H1 (cell line): ENCODE measurements at regions not wholly inside any gene's neighbourhood (a gene's known extent, or its start where the extent isn't known, plus 50 kb on each side); places are given as distances from the start of the nearest gene placed in this dataset.
A peak's percentile ranks its signal among the peaks of the same experiment; 100 is the strongest.

ENCODE experiments used
- CTCF ChIA-PET: fragments of 300-600 bp; sonication (Branson Sonifier 250); formaldehyde crosslinking; loops from one replicate; lab custom pipeline; 2021; ENCODE audit not compliant: partially characterized antibody; lab: Charles Lee
- POLR2A ChIA-PET: fragments of 300-600 bp; sonication (Branson Sonifier 250); formaldehyde crosslinking; loops from one replicate; lab custom pipeline; 2021; ENCODE audit warnings: inconsistent platforms; ENCODE audit not compliant: partially characterized antibody; lab: Charles Lee
- DNase-seq, 2 experiments: peaks; one replicate each; pipeline versions ENCODE4 v3.0.0 to v3.0.0-alpha.2; 2010 to 2022; ENCODE audit warnings: low spot score in 2 of 2, low read depth in 1 of 2, mixed read lengths in 1 of 2
- FAIRE-seq: peaks from 2 replicates; lab custom pipeline; 2011; peaks lifted over from hg19 to GRCh38; lab: Jason Lieb, UNC
- H2AFZ ChIP-seq: 2 replicates; pipeline ENCODE4 v1.8.1; 2012; ENCODE audit warnings: low read length, inconsistent platforms
- H2AK5ac ChIP-seq: 2 replicates; pipeline ENCODE4 v1.6.1; 2013; ENCODE audit warnings: low read depth, low read length
- H2BK120ac ChIP-seq: replicated peaks from 2 replicates; pipeline ENCODE3; 2013; ENCODE audit warnings: low read depth, low read length, inconsistent platforms
- H2BK12ac ChIP-seq: 2 replicates; pipeline ENCODE4 v1.6.1; 2013; ENCODE audit warnings: low read depth, low read length
- H2BK15ac ChIP-seq: 2 replicates; pipeline ENCODE4 v1.6.1; 2013; ENCODE audit warnings: low read length
- H2BK20ac ChIP-seq: 2 replicates; pipeline ENCODE4 v1.6.1; 2013; ENCODE audit warnings: low read length
- H2BK5ac ChIP-seq: 2 replicates; pipeline ENCODE4 v1.6.1; 2013; ENCODE audit warnings: low read depth, low read length
- H3K14ac ChIP-seq: 2 replicates; pipeline ENCODE4 v1.6.1; 2013; ENCODE audit warnings: inconsistent platforms; ENCODE audit not compliant: insufficient read length
- H3K18ac ChIP-seq: 2 replicates; pipeline ENCODE4 v1.6.1; 2013; ENCODE audit warnings: low read length; ENCODE audit errors: extremely low read depth
- H3K23ac ChIP-seq: 2 replicates; pipeline ENCODE4 v1.6.1; 2013; ENCODE audit warnings: inconsistent platforms; ENCODE audit not compliant: insufficient read length
- H3K23me2 ChIP-seq: 2 replicates; pipeline ENCODE4 v1.6.1; 2013; ENCODE audit warnings: low read depth, low read length
- H3K27ac ChIP-seq: 2 replicates; pipeline ENCODE4 v1.6.1; 2011; ENCODE audit warnings: low read depth, low read length, inconsistent platforms
- H3K27me3 ChIP-seq, 4 experiments: replicated peaks in 1 of 4; 1 replicate in 1 of 4; 2 replicates in 3 of 4; pipeline versions ENCODE4 v1.6.1 to v1.8.1; 2011 to 2013; ENCODE audit warnings: low read length in 3 of 4, mild to moderate bottlenecking in 3 of 4, inconsistent platforms in 2 of 4, mixed read lengths in 2 of 4, moderate library complexity in 1 of 4; ENCODE audit not compliant: control insufficient read depth in 3 of 4, insufficient read depth in 3 of 4; ENCODE audit errors: extremely low read depth in 1 of 4
- H3K36me3 ChIP-seq, 4 experiments: 2 replicates each; pipeline versions ENCODE4 v1.6.1 to v1.8.1; 2011 to 2013; ENCODE audit warnings: mild to moderate bottlenecking in 4 of 4, low read length in 3 of 4, moderate library complexity in 2 of 4, control low read depth in 1 of 4, inconsistent platforms in 1 of 4; ENCODE audit not compliant: insufficient read depth in 4 of 4, control insufficient read depth in 2 of 4
- H3K4ac ChIP-seq: replicated peaks from 2 replicates; pipeline ENCODE3; 2013; ENCODE audit warnings: low read length, low read depth, mixed read lengths, inconsistent platforms; ENCODE audit not compliant: insufficient read length
- H3K4me1 ChIP-seq, 4 experiments: replicated peaks in 1 of 4; 1 replicate in 1 of 4; 2 replicates in 3 of 4; pipeline versions ENCODE4 v1.6.1 to v1.8.1; 2011 to 2013; ENCODE audit warnings: low read length in 3 of 4, inconsistent platforms in 2 of 4, mixed read lengths in 1 of 4; ENCODE audit not compliant: insufficient read depth in 4 of 4, control insufficient read depth in 3 of 4
- H3K4me2 ChIP-seq, 2 experiments: 2 replicates each; pipeline versions ENCODE4 v1.6.1 to v1.8.1; 2011 to 2013; ENCODE audit warnings: low read depth in 2 of 2, low read length in 2 of 2, control low read depth in 1 of 2, inconsistent platforms in 1 of 2, mild to moderate bottlenecking in 1 of 2; ENCODE audit not compliant: insufficient read depth in 1 of 2
- H3K4me3 ChIP-seq, 4 experiments: fragments of 200-600, 300-600 bp in 1 of 4; sonication (generic), shearing (Covaris generic), sonication (Bioruptor Twin) in 1 of 4; 2 replicates each; pipeline versions ENCODE4 v1.5.1 to v1.8.1; 2011 to 2016; ENCODE audit warnings: low read length in 4 of 4, low read depth in 3 of 4, control low read depth in 2 of 4, inconsistent platforms in 2 of 4, mild to moderate bottlenecking in 2 of 4, mixed read lengths in 1 of 4, moderate library complexity in 1 of 4; ENCODE audit not compliant: insufficient read depth in 2 of 4; ENCODE audit errors: extremely low read depth in 1 of 4
- H3K56ac ChIP-seq: replicated peaks from 2 replicates; pipeline ENCODE3; 2013; ENCODE audit warnings: low read depth, mild to moderate bottlenecking, mixed read lengths, low read length, inconsistent platforms; ENCODE audit not compliant: insufficient read length
- H3K79me1 ChIP-seq: 2 replicates; pipeline ENCODE4 v1.6.1; 2013; ENCODE audit warnings: low read depth, low read length, control low read depth
- H3K79me2 ChIP-seq, 2 experiments: 2 replicates each; pipeline versions ENCODE4 v1.6.1 to v1.8.1; 2012 to 2013; ENCODE audit warnings: low read length in 2 of 2, mild to moderate bottlenecking in 2 of 2, inconsistent platforms in 1 of 2; ENCODE audit not compliant: insufficient read depth in 2 of 2, control insufficient read depth in 1 of 2
- H3K9ac ChIP-seq, 4 experiments: replicated peaks in 1 of 4; 1 replicate in 1 of 4; 2 replicates in 3 of 4; pipeline versions ENCODE4 v1.6.1 to v1.8.1; 2011 to 2013; ENCODE audit warnings: low read depth in 3 of 4, low read length in 3 of 4, control low read depth in 2 of 4, mild to moderate bottlenecking in 2 of 4, moderate library complexity in 2 of 4, inconsistent platforms in 1 of 4; ENCODE audit errors: extremely low read depth in 1 of 4
- H3K9me3 ChIP-seq, 2 experiments: 2 replicates each; pipeline versions ENCODE4 v1.6.1 to v1.8.1; 2012 to 2013; ENCODE audit warnings: mild to moderate bottlenecking in 2 of 2, moderate library complexity in 2 of 2, control low read depth in 1 of 2, inconsistent platforms in 1 of 2, low read depth in 1 of 2, low read length in 1 of 2, mixed read lengths in 1 of 2; ENCODE audit not compliant: insufficient read depth in 2 of 2
- H4K20me1 ChIP-seq, 2 experiments: replicated peaks in 1 of 2; 2 replicates each; pipeline versions ENCODE3 to v1.8.1; 2011 to 2013; ENCODE audit warnings: inconsistent platforms in 2 of 2, low read length in 2 of 2, mild to moderate bottlenecking in 1 of 2; ENCODE audit not compliant: insufficient read depth in 2 of 2, control insufficient read depth in 1 of 2
- H4K5ac ChIP-seq: 2 replicates; pipeline ENCODE4 v1.6.1; 2013; ENCODE audit warnings: low read length, low read depth, mixed read lengths, inconsistent platforms; ENCODE audit not compliant: insufficient read length
- H4K8ac ChIP-seq: 2 replicates; pipeline ENCODE4 v1.8.0; 2013; ENCODE audit warnings: mild to moderate bottlenecking, moderate library complexity, low read length, inconsistent platforms; ENCODE audit not compliant: insufficient read depth; ENCODE audit errors: extremely low read depth
- H4K91ac ChIP-seq: replicated peaks from 2 replicates; pipeline ENCODE3; 2013; ENCODE audit warnings: low read length, mixed read lengths, inconsistent platforms; ENCODE audit not compliant: insufficient read length
- ATF3 ChIP-seq: IDR thresholded peaks from 2 replicates; pipeline ENCODE4 v1.6.1; 2011; ENCODE audit warnings: low read depth, mild to moderate bottlenecking, low read length; ENCODE audit not compliant: insufficient read depth
- CREB1 ChIP-seq: IDR thresholded peaks from 2 replicates; pipeline ENCODE4 v1.6.1; 2012; ENCODE audit warnings: inconsistent platforms
- HDAC6 ChIP-seq: IDR thresholded peaks from one replicate; pipeline ENCODE4 v1.7.1; 2012; ENCODE audit warnings: low read depth, mild to moderate bottlenecking, inconsistent platforms, low read length, moderate library complexity
- JUND ChIP-seq: IDR thresholded peaks from 2 replicates; pipeline ENCODE4 v1.6.1; 2011; ENCODE audit warnings: mild to moderate bottlenecking, improper control_type of control experiment, low read length
- TAF1 ChIP-seq: IDR thresholded peaks from 2 replicates; pipeline ENCODE4 v1.6.1; 2011; ENCODE audit warnings: mild to moderate bottlenecking, low read depth, low read length
- WGBS, 2 experiments: shearing (Covaris generic) in 1 of 2; methylation state at CpG; one replicate each; pipeline versions ENCODE4 v1.1.6 to v1.1.7; 2013 to 2015; ENCODE audit warnings: low lambda C conversion rate in 2 of 2, mixed read lengths in 2 of 2, inconsistent platforms in 1 of 2, low coverage in 1 of 2, missing lambda C conversion rate in 1 of 2; ENCODE audit not compliant: insufficient replicate concordance in 2 of 2, insufficient coverage in 1 of 2, insufficient read length in 1 of 2; ENCODE audit errors: extremely low coverage in 1 of 2, missing lambda C conversion rate in 1 of 2; 5-methylcytosine and 5-hydroxymethylcytosine counted together

- no peak overlapping the region for H3K9ac ChIP-seq
- TF ChIP-seq TAF1 = no peak
- no peak for TF ChIP-seq ATF3
- peak; percentile 54 for TF ChIP-seq CREB1
- no peak for TF ChIP-seq HDAC6
- TF ChIP-seq JUND = no peak
- CTCF ChIA-PET = interaction anchor here (0.6 to 0.8 kb wide), 2 partner anchors 118 to 571 kb away, joined by 3 read pairs; no protein-coding TSS in a partner anchor
- WGBS, 2 experiments = 95% methylated on average over 15 of the region's 15 CpGs; no CpG with 5 or more reads in 1 of the 2 experiments
- H3K4me3 ChIP-seq = no peak overlapping the region
- H3K23me2 ChIP-seq = peaks cover 4% of the 10 kb centered on the region; the same call in 1 of the 2 replicates
- H4K91ac ChIP-seq = no peak overlapping the region
- no peak overlapping the region for H2BK15ac ChIP-seq
- H3K23ac ChIP-seq = no peak overlapping the region
- H3K4ac ChIP-seq = no peak overlapping the region
- no peak overlapping the region for H2BK5ac ChIP-seq
- peaks cover 0 to 2% of the 10 kb centered on the region in 2 experiments for H4K20me1 ChIP-seq
- H3K27ac ChIP-seq = no peak overlapping the region
- no peak overlapping the region for H3K56ac ChIP-seq
- H3K79me2 ChIP-seq = no peaks in the 10 kb centered on the region
- no peak overlapping the region for H4K5ac ChIP-seq
- H3K14ac ChIP-seq = no peak overlapping the region
- H2AK5ac ChIP-seq = no peak overlapping the region
- H4K8ac ChIP-seq = no peak overlapping the region
- H3K36me3 ChIP-seq = no peaks in the 10 kb centered on the region
- POLR2A ChIA-PET = no interaction called here
- no peak overlapping the region for H3K4me2 ChIP-seq
- no peak overlapping the region for H2AFZ ChIP-seq
- DNase-seq (no peak), FAIRE-seq (no peak)
- H3K4me1 ChIP-seq = no peaks in the 10 kb centered on the region
- H3K18ac ChIP-seq = no peak overlapping the region
- no peak overlapping the region for H2BK20ac ChIP-seq
- no peaks in the 10 kb centered on the region for H3K9me3 ChIP-seq
- H2BK12ac ChIP-seq = no peak overlapping the region
- no peaks in the 10 kb centered on the region for H3K79me1 ChIP-seq
- H3K27me3 ChIP-seq = 0 out of 7 replicates have a peak, but pooled peaks cover 0 to 3% (median 0%) of the 10 kb centered on the region in 4 experiments
- no peak overlapping the region for H2BK120ac ChIP-seq
Measured at GRCh38 chr1:5348732-5349465, 643.3 kb downstream of the NPHP4 start.
